ENCODE measurements at regions not wholly inside any gene's neighbourhood (a gene's known extent, or its start where the extent isn't known, plus 50 kb on each side); places are given as distances from the start of the nearest gene placed in this dataset.

- no peak for DNase-seq (ENCODE audit: low read depth)
- no peak for TF ChIP-seq CTCF (conservative IDR thresholded peaks at IDR 0.05; ENCODE audit: low read length)
- H3K4me3 ChIP-seq (ENCODE audit: low read length): no peak overlapping the region
Observed at GRCh38 chr1:199221371-199222150, 582.7 kb downstream of the PTPRC start.

GRCh38 chr1:199223936-199224335, 585.1 kb downstream of the PTPRC start:
- H3K4me3 ChIP-seq (ENCODE audit: low read length): no peak overlapping the region
- no peak for TF ChIP-seq CTCF (conservative IDR thresholded peaks at IDR 0.05; ENCODE audit: low read length)
- DNase-seq (ENCODE audit: low read depth): no peak

GRCh38 chr1:199226163-199226562, 587.3 kb downstream of the PTPRC start:
- peak; percentile 7 for DNase-seq (ENCODE audit: low read depth)
- no peak overlapping the region for H3K4me3 ChIP-seq (ENCODE audit: low read length)
- TF ChIP-seq CTCF (conservative IDR thresholded peaks at IDR 0.05; ENCODE audit: low read length): no peak

- TF ChIP-seq CTCF (conservative IDR thresholded peaks at IDR 0.05; ENCODE audit: low read length): no peak
- no peak overlapping the region for H3K4me3 ChIP-seq (ENCODE audit: low read length)
Observed at GRCh38 chr1:199242147-199242546, 603.3 kb downstream of the PTPRC start.

GRCh38 chr1:199242601-199243000, 603.8 kb downstream of the PTPRC start:
- no peak overlapping the region for H3K4me3 ChIP-seq (ENCODE audit: low read length)
- no peak for DNase-seq (ENCODE audit: low read depth)
- no peak for TF ChIP-seq CTCF (conservative IDR thresholded peaks at IDR 0.05; ENCODE audit: low read length)

More at GRCh38 chr1:199242147-199242546, 603.3 kb downstream of the PTPRC start:
- no peak for DNase-seq (ENCODE audit: low read depth)

- DNase-seq (ENCODE audit: low read depth): peak; percentile 17
- no peak overlapping the region for H3K4me3 ChIP-seq (ENCODE audit: low read length)
- peak; percentile 65 for TF ChIP-seq CTCF (conservative IDR thresholded peaks at IDR 0.05; ENCODE audit: low read length)
Observed at GRCh38 chr1:199243423-199244061, 604.7 kb downstream of the PTPRC start.

GRCh38 chr1:199245946-199246345, 607.1 kb downstream of the PTPRC start:
- TF ChIP-seq CTCF (conservative IDR thresholded peaks at IDR 0.05; ENCODE audit: low read length): no peak
- H3K4me3 ChIP-seq (ENCODE audit: low read length): no peak overlapping the region
- DNase-seq (ENCODE audit: low read depth): no peak

Measured in AG10803 (cell line).